Inflammatory macrophage (primary cell): ENCODE measurements at regions not wholly inside any gene's neighbourhood (a gene's known extent, or its start where the extent isn't known, plus 50 kb on each side); places are given as distances from the start of the nearest gene placed in this dataset.

Source experiments
- DNase-seq, 2 donors: peaks; one replicate each; pipeline ENCODE4 v3.0.0-alpha.2; 2020 to 2022

DNA sequence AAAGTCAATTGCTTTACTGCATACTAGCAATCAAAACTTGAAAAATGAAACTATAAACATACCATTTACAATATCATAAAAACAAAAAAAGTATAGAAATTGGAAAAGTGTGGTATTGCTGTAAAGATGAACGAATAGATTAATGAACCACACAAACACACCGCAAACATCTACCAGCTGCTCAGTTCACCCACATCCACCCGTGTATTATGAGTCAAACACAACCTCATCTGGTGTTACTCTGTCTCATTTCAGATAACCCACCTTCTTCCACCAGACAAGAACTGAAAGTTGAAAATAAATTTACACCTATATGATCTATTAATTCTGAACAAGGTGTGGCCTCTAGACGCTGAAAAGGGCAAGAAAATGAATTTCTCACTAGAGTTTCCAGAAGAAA, 53.3 kb downstream of the BLID start:
- no peak for DNase-seq

DNA sequence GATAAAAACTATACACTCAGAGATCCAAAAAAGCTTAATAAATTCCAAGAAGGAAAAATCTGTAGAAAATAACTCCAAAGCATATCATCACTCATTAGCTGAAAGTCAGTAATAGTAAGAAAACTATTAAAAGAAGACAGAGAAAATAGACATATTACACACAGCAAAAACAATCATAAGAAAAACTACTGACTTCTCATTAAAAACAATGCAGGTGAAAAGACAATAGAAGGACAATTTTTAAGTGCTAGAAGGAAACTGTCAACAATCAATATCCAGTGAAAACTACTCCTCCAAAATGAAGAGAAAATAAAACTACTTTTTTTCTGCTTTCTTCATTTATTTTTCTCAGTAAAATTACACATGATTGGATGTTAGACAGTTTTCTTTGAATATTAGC, 56.5 kb downstream of the BLID start:
- no peak for DNase-seq

DNA sequence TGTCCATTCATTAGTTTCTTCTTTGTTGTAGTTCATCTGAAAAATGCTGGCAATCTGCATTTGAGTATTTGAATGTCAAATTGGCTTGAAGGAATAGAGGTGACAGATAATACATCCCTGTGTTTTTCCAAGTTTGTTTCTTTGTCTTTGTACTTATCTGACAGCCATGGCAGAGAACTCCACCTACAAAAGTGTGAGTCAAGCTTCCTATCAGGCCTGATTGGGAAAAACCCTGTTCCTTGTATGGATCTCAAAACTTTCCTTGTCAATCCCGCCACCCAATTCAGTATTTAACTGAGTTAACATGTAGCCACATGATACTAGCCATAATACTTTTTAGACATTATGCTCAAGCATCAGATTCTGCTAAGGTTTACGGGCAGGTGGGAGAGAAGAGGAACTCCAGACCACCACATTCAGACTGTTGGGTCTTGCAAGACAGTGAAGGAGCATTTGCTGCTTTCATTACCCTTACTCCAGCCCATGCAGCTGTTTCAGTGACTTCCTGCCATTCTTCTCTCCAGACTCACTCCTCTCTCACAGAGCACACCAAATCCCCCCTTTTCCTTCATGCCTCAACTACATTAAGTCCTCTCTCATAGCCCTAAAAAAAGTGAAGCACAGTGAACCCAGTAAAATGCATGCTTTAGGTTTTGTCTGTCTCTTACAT, 65.9 kb downstream of the BLID start:
- no peak for DNase-seq

DNA sequence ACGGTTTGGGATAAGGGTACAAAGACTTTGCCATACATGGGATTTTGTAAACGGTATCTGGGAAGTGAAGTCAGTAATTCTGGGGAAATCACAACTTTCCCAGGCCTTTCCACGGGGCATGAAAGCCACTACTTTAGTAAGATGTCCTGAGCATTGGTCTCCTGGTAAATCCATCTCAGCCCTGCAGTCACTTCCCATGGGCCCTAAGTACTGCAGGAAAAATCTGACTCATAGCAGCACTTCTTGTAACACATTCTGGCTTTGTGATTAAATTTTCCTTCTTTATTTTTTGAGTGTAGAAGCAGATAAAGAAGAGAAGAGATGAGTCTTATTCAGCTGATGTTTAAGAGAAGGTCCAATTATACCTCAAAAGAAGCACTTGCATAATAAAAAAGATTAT, 67.6 kb downstream of the BLID start:
- DNase-seq, result no peak

DNA sequence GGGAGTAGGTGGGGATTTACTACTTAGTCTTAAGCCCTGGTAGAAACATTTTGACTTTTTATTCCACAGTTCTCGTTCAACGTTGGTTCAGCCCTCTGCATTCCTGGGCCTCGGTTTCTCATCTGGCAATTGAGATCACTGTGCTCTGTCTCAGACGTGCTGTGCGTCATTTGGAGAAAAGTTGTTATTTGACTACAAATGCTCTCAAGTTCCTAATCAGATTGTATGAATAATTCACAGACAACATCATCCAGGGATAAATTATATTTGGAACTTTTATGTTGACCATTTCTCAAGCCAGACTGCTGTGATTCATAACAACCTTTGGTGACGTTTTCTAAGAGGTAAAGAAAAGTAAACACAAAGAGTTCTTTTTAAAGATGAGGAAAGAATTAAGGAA, 69.2 kb downstream of the BLID start:
- DNase-seq, result no peak

DNA sequence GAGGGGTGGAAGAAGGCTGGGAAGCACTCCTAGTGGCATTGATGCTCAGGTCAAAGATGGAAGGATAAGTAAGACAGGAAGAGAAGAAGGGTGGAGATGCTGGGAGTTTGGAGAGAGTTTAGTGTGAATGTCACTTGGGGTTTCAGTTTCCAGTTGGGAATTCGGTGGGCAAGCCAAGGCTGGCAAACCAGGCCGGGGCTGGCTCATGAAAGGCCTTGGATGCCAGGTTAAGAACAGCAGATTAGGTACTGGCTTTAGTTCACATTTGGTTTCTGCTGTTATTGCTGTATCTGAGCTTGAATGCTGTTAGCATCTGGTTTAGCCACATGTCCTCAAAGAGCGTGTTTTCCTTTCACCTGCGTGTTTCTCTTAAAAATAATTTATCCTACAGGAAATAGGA, 69.6 kb downstream of the BLID start:
- no peak for DNase-seq

DNA sequence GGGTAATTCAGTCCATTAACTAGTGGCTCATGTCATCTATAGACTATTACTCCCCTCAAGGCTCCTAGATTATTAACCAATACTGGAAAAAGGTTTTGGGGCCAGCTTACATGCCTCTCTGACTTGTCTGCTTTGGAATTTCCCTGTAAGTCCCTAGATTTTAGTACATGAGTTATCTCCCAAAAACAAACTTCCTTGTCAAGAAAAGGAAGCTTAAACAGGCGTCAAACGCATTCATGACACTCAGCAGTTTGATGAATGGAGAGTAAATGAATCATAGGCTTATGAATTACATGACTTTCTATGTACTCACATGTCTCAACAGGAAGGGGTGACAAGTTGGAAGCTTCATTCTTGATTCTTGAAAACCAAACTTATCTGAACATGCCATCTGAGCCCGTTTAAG, 70.8 kb downstream of the BLID start:
- DNase-seq, result peak; percentile 37 to 39

DNA sequence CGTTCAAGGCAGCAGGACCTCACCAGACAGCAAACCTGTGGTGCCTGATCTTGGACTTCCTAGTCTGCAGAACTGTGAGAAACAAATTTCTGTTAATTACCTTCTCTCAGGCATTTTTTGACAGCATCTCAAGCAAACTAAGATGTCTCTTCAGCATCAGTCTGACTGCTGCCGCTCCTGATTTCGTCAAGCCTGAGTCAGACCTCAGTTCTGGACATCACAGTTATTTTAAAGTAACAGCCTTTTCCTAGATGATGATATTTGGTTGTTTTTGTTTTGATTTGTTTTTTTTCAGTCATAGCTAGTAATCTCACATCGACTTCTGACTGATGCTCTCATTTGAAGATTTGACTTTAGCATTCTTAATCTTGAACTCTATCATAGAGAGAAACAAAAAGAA, 71.9 kb downstream of the BLID start:
- no peak for DNase-seq

DNA sequence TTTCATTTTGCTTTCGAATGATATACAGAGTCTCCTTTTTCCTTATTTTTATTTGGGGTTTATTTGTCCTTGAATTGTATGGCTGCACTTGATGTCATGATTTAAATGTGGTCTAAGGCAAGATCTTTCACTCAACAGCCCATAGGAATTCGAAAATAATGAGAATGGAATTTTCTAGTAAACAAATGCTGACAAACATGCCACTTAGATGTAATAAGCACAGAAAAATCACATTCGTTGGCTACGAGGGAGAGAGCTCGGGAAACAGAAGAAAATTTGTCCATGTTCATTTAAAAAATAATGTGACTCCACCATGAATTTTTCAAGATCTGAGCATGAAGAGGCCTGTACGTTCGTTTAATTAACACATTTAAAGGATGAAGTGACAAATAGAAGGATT, 73.0 kb downstream of the BLID start:
- DNase-seq, result no peak

DNA sequence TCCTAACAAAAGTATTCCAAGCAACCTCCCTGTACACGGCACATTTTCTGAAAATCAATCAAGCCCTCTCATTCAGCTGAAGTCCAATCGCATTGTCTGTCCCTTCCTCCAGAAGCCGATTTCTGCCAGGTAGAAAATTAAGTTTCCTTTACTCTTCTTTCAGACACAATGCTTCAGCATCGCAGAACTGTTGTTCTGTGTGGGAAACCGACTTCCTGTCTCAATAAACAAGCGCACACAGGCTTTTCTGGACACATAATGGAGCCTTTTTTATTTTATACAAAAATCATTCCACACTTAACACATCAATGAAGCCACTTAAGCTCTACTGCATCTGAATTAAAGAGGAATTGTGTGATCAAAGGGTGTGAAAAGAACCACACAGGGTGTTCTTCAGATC, 75.6 kb downstream of the BLID start:
- DNase-seq, result no peak

DNA sequence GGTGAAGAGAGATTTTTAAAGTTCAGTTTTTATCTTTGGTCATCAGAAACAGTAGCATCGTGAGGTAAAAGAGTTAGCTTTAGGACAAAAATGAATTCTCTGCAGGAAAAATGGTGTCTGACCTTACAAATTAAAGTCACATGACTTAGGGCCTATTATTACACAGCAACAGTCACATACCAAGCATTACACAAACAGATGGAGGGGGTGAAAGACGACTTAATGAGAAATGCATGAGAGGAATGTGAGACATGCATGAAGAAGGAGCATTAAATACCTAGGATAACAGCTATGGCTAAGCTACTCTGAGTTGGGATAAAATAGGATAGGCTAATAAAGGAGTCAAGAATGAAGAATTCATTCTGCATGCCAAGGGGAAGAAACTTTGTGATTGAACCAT, 77.5 kb downstream of the BLID start:
- DNase-seq, result no peak

DNA sequence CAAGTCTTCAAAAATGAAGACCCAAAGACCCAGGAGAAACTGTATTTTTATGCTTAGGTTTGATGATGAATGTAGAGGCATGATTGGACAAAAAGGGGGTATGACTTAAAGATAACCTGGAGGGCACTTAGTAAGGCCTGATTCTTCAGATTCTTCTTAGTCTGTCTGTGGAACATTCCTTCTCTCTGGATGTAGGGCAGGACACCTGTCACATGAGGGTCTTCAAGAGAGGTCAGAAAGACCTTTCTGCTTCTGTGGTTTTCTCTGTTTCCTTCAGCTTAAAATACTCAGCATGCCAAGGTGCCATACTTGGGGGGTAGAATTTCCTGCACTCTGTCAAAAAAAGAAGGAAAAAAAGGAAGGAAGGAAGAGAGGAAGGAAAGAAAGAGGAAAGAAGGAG, 78.1 kb downstream of the BLID start:
- DNase-seq, result no peak

DNA sequence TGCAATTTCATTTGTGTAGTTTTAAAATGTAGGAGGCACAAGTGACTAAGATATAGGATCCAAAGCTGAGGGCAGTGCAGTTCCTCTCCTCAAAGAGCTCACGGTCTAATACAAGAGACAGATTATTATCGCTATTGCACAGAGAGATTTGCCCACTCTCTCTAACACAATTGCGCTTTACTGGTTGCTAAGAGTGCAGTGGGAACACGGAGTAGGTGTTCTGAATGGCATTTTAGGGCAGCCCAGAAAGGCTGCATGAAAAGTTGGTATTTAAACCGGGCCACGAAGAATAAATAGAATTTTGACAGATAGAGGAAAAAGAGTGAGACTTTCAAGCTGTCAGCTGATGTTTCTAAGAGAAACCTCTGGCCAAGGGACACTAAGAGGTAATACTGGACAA, 79.5 kb downstream of the BLID start:
- no peak for DNase-seq

DNA sequence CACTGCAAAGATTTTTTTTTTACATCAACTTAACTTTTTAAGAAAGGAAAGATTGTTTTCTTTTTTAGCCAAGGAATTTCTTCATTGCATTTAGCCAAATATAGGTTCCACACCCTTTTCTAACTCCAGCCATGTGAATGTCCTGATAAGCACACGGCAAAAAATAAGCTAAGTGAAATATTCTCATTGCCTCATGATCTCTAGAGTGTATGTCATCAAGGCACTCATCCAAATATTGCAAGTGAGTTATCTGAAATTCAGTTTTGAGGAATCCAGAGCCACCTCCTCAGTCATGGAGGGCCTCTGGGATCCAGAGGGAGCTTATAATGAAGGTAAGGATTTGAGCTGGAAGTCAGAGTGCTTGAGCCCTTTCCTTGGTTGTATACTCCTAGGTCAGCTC, 80.0 kb downstream of the BLID start:
- no peak for DNase-seq

DNA sequence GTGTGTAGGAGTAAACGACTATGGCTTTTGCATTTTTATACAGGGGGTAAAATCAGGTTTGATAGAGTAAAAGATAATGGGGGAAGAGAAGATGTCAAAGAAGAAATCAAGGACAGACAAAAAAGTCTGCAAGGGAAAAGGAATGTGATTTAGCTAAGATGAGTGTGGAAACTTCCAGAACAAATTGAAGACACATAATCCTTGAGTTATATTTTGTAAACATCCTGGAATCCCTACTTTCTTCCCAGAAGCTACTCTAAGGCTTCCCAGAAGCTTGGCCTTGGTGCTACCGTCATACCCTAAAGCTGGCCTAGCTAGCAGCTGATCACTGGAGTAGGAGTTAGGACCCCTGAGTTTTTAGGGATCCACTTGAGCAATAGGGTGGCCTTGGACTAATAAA, 82.4 kb downstream of the BLID start:
- no peak for DNase-seq

DNA sequence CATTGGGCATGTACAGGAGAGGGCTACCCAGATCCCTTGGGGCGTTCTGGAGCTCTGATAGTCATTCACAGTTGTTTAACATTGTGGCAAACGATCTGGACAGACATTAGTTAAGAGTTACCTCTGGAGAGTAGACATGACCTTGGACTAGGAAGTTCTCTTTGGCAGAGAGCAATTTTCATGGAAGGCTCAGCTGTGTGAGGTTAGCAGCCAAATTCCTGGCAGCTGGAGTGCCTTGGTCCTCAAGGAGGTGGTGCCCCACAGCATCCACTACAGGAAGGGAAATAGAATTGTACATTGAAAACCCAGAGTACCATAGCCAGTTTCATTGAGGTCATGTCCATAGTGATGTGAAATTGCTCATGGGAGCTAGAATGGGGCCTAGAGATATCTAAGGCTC, 82.8 kb downstream of the BLID start:
- no peak for DNase-seq

DNA sequence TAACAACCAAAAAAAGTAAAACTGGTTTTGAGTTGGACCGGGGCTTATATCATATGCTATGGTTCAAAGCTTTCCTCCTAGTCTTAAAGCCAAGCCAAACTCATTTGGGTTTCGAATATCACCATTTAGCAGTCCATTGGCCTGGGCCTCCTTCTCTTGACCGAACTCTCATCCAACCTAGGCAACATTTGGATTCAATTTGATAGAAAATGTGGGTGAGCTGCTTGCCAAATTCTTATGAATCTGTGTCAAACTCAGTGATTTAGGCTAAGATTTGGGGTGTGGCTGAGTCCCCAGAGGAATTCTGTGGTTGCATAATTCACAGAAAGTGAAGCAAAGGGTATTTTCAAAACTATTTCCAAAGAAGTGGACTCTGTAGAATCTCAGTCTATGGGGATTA, 83.7 kb downstream of the BLID start:
- DNase-seq, result no peak

DNA sequence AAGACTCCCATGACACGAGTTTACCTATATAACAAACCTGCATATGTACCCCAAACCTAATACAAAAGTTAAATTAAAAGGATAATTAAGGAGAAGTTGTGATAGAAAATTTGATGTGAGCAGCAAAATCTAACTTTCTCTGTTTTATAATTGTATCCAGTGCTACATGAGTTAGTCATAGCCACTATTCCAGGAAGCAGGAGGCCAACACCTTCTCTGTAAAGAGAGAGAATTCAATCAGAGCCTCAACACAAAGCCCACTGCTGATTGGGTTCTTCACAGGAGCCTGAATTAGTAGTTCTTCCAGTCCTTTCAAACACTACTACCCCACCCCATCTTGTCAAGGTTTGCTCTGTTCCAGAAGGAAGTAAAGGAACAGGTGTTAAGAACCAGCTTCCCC, 84.2 kb downstream of the BLID start:
- no peak for DNase-seq

DNA sequence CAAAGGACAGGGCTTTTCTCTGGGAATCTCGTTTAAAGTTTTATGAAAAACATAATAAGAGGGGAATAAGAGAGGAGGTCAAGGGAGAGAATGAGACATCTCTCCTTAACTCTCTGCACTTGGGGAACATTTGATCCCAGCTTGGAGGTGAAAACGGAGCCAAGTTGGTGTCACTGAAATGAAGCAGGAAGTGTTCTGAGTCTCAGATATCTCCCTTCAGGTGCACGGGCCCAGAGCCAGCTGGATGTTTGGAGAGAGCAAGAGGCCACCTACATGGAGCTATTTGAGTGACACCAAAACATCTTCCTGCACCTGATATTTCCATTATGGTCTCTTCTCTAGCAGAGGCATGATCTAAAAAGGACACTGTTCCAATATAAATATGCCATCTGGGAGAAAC, 85.7 kb downstream of the BLID start:
- DNase-seq, result no peak

DNA sequence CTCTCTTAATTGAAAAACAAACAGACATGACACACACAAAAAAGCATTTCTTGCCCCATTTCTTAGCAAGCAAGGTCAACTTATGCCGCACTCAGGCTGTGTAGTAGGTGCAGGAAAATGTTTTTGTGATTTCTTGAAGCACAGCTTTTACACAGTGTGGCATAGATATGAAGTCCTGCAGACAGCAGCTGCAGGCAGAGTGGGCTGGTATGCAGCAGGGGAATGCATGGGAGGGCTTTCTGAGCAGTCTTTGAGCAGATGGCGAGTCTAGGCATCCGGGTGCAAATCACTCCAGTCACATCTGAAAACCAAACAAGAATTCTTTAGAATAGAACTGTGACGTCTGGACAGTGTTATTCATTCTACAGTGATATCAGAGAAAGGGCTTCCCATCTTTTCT, 87.5 kb downstream of the BLID start:
- DNase-seq, result no peak

DNA sequence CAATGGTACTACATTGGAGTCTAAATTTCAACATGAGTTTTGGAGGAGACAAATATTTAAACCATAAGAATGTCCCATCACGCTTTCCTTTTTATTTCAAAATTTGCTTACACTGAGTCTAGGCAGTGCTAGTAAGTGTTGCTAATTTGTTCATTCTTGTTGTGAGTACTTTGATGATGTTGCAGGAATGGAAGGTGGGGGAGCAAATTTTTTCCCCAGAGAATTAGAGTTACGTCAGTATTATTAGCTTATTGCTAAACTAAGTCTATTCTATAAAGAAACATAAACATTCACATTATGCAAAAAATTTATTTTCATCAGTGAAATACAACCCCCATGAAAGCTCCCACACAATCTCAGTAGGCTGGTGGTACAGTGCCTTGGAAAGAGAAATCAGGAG, 88.0 kb downstream of the BLID start:
- DNase-seq, result no peak

DNA sequence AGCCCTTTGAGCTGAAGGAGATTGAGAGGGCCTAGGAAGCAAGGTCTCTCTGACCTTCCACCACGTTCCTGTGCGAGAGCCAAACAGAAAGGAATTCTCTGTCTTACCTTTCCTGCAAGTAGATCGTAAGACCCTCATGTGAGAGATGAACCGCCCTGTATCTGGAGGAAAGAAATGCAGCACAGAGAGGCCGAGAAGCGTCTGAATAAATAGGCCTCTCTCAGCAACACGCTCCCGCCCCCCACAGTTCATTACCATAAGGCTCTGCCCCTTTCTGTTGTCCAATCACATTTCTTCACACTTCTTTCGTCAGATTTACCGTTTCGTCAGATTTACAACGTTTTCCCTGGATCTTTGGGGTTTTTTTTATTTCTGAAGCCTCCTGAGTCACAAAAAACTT, 90.3 kb downstream of the BLID start:
- no peak for DNase-seq

DNA sequence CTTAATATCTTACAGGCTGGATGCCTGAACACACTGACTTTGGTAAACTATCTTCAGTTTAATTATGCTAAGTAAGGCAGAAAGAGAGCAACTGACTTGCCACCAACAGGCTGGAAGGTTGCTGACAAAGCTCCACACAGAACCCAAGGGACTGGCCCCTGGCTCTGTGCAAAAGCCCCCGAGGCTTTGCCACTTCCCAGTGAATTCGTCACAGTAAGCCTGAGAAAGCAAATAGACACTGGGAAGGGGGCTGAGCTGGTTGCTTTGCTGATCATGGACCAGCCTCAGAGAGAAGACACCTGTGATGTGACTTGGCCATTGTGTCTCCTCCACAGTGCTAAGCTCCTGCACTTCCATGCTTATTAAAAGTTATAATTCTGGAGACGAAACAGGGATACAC, 91.7 kb downstream of the BLID start:
- no peak for DNase-seq

DNA sequence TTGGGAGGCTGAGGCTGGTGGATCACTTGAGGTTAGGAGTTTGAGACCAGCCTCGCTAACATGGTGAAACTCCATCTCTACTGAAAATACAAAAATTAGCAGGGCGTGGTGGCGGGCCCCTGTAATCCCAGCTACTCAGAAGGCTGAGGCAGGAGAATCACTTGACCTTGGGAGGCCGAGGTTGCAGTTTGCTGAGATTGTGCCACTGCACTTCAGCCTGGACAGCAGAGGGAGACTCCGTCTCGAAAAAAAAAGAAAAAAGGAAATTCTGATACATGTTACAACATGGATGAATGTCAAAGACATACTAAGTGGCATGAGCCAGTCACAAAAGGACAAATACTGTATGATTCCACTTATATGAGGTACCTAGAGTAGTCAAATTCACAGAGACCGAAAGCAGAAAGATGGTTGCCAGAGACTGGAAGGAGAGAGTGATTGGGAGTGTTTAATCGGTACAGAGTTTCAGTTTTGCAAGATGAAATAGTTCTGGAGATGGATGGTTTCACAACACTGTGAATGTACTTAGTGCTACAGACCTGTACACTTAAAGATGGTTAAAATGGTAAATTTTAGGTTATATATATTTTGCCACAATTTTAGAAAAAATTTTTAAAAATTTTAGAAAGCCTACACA, 92.3 kb downstream of the BLID start:
- no peak for DNase-seq

DNA sequence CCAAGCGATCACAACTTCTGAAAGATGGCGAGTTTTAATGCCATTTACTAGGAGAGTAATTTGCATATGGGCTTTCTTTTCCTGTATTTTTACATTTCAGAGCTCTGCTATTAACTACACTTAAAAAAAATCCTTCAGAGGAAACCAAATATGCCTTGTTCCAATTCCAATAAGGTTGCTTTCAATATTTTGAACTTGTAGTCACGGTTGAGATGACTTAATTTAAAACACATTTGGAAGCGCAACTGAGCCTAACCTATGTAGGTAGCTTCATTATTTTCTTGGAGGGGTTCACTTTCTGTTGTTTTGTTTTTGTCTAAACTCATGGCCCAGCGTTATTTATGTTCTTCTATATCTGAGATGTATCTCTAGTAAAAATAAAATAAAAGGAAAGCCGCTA, 93.4 kb downstream of the BLID start:
- no peak for DNase-seq
